Hippocampal formation (tissue), 2 donors: ENCODE measurements at regions not wholly inside any gene's neighbourhood (a gene's known extent, or its start where the extent isn't known, plus 50 kb on each side); places are given as distances from the start of the nearest gene placed in this dataset.
A peak's percentile ranks its signal among the peaks of the same experiment; 100 is the strongest.
"Not testable (repeated sequence)": the region's sequence is repeated elsewhere in the genome, so short reads cannot be mapped to it uniquely, and the experiment has no call there.

ENCODE experiments used
- DNase-seq, 2 donors: peaks; one replicate each; lab custom pipeline; 2025; lab: John Stamatoyannopoulos, UW

DNA sequence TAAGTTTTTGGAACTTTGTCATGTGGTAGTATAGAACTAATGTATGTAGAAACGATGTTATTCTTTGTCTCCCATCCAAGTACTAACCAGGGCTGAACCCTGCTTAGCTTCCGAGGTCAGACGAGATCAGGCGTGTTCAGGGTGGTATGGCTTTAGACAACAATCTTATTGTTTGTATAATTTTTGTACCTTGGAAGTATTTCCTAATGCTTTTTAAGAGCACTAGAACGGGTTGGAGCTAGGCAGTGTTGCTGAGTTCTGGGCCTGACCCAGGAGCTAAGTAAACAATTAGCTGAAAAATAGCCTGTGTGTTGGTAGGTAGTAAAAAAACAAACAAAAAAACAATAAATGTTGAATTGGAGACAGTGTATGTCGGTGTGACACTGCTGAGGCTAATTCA, 244.3 kb downstream of the EMP1 start:
- DNase-seq = no peak

DNA sequence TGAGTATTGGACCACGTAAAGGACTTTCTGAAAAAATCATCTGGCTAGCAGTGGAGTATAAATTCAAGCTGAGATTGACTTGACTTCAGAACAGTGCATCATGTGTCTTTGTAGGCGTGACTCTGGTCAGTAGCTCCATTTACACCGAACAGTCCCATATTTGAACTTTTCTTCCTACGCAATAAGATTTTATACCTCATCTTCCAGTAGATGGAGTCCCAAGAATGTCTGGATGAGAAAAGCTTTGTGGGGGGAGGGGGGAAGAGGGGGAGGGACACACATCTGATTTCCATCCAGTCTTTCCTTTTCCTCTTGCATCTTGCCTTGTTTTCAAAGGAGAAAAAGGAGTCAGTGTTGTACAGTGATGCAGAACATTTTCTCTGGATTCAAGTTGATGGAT, 241.0 kb downstream of the EMP1 start:
- no peak for DNase-seq

DNA sequence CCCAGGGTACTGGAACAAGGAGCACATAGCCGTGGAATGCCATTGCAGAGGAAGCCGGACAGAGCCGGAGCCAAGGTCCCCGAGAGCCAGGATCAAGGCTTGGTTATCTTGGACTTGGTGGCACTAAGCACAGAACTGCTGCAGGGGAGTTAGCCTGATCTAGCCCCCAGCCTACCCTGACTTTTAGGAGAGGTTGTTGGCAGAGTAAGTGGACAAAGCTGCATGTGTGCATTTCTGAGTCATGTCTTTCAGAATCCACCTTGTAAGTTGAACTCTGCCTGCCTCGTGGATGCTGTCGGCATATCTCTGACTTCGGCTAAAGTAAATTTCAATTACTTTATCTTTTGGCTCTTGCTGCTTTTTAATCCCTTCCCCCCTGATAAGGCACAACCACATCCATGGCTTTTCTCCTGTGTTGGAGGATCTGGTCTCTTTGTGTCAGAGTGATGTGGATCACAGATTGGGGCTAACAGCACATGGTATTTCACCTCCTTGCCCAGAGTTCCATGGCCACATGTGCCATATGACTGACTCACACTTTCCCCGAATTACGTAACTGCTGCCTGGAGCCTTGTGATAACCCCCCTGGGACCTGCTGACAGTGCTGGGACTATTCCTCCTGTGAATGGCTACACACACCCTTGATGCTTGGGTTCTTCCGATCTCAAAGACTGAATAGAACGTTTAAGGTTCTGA, 240.3 kb downstream of the EMP1 start:
- DNase-seq = no peak

DNA sequence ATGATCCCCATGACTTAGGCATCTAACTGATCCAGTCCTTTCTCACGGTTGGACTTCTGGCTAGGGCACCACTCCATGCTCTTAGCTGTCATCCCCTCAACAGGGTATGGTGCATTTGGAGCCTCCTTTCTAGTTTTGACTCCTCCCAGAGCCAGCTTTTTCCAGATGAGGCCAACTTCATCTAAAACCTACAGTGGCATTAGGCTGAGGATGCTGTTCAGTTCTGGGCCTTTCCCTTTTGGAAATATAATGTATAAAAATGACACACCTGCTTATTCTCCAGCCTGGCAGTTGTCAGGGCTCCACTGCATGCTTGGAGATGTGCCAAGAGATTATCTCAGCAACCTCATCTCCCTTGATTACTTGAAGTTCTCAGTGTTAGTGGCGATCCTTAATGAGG, 239.7 kb downstream of the EMP1 start:
- no peak for DNase-seq

DNA sequence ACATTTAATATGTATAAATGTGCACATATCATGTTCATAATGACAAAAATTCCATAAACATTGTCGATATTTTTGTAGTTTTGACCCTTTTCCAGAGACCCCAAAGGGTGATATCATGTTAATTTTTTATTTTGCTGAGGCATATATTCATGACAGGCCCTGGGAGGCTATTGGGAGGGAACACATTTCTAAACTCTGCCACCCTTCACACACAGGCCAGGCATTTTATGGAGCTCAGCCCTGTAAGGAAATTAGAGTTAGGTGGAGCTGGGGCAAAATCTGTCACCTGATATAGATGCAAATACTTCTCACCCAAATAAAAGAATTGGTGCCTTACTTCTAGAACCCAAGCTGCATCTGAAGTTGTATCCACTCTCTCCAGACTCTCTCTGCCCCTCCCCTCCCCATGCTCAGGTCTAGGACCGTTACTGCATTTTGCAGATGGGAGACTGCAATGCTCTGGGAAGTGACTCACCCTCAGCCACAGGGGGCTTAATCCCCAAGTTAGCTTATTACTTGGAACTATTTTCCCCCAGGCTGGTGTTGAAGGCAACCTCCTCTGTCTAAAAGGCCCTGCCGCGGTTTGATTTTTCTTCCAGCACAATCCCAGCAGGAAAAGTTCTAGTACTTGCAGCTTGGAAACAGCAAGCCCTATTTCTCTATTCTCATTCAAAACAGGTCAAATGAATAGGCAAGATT, 238.9 kb downstream of the EMP1 start:
- DNase-seq = no peak

DNA sequence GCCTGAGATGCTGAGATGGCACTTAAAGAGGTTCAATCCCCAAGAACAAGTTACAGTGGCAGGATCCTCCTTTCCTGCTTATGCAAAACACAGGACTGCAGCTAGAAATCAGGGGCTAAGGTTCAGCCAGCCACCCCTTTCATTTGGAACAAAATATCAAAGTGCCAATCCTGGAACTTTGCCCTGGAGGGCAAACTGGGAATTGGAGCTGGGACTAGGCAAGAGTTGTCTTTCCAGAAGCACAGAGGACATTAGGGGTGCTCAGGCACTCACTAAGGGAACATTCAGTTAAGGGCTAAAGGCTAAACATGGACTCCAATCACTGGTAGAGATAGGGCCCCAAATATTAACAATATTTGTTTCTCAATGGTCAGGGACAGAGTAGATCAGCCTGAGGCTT, 237.2 kb downstream of the EMP1 start:
- DNase-seq = no peak

DNA sequence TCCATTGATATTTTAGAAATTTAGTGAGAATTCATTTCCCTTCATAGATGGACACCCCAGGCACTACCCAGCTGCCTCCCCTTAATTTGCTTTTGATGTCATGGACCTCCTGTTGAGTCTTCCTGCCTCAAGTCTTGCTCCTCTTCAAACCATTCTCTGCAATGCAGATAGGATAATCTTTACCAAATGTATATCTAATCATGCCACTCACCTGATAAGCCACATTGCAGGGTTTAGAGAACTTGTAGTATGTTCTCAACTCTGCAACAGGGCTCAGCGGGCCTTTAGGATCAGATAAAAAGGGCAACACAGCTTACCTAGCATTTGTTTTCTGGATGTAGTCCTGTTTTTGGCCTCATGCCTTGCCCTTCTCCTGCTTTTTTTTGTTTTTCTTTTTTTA, 234.5 kb downstream of the EMP1 start:
- no peak for DNase-seq

DNA sequence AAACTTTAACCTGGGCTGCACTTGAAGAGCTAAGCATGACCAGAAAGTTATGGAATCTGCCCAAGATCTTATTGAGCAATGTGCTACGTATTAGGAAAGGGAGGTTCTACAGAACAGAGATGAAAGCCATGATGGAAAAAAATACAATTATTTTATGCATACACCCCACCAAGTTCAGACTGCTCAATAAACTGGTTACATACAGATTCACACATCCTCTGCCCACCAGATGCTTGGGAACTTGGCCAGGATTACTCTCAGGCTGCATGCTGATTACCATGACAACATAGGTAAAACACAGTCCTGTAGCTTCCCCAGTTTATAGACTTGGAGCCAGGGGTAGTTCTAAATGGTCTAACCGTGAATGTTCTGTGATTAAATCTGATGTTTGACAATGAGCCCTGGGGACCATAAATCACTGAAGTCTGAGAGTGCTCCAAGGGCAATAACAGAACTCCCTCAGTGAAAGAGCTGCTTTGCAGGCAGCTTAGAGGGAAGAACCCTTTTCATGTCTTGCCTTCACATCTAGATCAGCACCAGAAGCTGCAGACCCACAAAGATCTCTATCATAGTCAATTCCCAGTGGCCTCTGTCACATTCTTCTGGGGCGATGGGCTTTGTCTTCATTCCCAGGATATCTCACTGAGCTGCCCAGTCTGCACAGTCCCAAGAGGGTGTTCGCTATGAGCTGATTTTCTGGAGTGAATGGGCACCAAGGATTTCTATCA, 232.2 kb downstream of the EMP1 start:
- DNase-seq = no peak

DNA sequence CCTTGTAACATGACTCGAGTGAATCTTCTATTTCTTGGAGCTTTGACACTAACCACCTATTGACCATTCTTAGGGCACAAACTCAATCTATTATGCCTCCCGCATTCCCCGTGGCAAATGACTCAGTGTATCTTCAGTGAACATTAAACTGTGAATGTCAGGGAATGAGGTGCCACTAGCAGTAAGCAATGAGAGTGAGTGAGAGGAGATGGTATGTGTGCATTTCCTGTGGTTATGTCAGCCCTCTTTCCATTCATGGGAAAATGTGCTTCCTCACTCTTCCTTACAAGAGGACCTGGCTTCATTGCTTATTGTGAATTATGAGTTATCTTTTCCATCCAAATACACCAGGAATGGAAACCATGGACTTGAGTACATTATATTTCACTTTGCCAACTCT, 229.2 kb downstream of the EMP1 start:
- no peak for DNase-seq

DNA sequence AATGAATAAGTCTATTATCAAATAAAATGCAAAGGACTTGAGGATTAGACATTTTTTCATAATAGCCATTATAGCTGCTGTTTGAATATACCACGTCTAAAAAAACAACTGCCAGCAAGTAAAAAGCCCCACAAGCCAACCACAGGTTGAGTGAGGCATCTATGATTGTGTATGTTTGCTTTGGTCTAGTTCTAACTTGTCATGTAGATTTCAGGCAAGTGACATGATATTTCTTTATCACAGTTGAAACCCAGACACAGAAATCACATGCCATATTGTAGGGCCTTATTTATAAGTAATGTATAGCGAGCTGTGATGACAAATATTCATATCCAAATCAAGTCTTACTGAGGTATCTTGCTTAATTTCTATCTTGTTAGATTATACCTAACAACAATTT, 225.8 kb downstream of the EMP1 start:
- DNase-seq = no peak

DNA sequence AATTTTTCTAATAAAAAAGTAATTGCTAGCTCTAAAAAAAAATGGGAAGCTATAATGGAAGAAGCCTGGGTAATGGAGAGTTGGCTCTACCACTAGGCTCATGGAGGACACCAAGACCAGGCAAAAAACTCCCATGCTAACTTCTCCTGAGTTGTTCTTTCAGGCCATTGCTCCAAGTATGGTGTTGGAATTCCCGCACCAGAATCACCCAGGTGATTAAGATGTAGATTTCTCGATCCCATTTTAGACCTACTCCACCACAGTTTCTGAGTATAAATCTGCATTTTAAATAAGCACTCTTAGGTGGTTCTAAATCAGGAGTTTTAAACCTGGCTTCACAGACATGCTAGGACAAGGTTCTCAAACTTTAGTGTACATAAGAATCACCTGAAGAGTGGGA, 221.0 kb downstream of the EMP1 start:
- DNase-seq = no peak

DNA sequence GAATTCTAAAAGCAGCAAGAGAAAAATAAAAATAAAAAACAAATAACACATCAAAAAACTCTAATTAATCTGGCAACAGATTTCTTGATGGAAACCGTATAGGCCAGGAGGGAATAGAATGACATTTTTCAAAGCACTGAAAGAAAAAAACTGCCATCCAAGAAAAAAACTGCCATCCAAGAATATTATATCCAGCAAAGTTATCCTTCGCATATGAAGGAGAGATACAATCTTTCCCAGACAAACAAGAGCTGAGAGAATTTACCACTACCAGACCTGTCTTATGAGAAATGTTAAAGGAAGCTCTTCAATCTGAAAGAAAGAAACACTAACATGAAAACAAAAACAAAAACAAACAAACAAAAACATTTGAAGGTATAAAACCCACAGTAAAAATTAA, 214.8 kb downstream of the EMP1 start:
- DNase-seq = no peak

DNA sequence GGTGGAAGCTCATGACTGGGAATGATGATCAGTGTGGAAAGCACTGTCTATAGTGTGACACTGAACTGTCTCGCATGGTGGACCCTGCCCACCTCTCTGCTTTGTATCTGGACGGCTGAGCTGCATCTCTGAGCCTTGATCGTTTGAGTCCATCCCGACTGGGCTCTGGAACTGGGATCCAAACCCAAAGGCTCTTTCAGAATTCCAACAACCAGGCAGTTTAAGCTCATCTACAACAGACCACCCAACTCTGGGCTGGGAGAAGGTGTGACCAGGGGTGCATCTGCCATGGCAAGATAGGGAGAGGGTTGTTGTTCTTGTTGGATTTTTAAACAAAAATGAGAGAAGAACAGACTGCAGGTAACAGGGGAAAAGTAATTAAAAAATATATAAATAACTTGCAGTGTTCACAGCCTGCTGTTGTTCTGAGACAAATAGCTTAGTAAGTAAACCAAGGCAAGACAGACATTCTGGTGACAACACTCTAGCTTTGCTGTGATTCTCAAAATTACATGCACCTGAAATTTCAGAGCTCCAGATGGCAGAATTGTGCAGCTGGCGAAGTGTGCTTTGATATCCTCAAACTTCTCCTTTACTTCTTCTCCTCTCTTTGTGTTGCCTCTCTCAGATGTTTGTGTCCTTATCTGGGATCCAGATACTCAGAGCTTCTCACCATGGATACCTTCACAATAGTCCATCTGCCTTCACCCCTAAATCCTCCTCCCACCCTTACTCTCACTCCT, 209.6 kb downstream of the EMP1 start:
- DNase-seq = no peak

DNA sequence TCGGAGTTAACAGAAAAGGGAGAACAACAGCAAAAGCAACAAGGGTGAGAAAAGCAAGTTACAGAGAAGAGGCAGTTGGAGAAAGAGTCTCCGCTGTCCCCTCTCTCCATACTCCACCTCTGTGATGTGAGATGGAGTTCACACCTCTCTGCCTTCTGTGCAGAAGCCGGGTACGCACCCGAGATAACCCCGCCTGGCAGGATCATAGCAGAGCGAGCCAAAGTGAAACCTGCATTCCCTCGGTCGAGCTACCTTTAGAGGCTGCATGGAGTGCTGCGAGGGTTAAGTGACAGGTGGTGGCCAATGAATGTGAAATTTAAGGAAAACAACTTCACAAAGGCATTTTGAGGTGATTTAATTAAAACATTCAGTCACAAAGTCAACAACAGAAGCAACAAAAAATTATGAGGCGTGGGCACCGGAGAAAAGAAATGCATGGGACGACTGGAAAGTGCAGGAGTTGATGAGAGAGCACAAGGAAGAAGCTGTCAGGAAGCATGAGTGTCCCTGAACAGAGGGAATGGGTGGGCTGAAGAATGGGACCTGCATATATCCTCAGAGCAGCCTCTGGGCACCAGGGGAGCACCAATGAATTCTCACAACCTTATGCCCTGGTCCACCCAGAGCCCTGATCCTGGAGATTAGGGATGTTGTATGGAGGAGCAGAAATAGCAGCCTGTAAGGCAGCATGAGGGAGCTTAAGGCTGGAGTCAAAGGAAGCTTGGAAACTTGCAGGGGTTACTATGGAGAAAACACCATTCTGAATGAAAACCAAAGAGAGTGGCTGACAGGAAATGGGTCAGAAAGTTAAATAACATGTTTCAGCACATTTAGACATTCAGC, 208.3 kb downstream of the EMP1 start:
- no peak for DNase-seq

DNA sequence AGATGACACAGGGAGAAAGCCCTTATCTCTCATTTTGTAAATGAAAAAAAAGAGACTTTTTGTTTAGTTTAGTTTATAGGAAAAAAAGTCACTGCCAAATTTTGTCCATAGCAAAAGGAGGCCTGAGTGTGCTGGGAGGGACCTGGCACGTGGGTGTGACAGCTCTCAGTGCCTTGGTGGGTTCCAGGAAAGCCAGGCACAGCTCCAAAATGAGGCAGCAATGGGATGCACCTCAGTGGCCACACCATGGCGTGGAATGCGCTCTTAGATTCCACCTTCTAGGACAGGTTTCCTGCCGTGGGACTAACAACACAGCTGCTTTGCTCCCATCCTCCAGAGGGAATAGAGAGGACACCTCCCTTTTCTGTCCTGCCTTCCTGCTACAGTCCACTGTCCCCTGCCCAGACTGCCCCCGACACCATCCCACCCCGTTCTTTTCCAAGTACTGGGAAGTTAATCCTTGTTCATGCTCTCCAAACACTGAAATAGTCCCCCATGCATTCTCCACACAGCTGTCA, 207.6 kb downstream of the EMP1 start:
- DNase-seq = no peak

DNA sequence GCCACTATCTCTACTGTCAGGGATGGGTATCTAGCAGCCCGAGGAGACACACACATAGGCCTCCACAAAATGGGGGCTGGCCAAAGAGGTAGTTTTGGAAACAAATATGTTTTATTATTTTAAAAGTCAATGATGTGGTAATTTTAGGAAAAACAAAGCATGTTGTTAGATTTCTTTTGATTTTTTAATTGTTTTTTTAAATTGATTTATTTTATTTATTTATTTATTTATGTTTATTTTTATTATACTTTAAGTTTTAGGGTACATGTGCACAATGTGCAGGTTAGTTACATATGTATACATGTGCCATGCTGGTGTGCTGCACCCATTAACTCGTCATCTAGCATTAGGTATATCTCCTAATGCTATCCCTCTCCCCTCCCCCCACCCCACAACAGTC, 194.8 kb downstream of the EMP1 start:
- DNase-seq = not testable (repeated sequence)

DNA sequence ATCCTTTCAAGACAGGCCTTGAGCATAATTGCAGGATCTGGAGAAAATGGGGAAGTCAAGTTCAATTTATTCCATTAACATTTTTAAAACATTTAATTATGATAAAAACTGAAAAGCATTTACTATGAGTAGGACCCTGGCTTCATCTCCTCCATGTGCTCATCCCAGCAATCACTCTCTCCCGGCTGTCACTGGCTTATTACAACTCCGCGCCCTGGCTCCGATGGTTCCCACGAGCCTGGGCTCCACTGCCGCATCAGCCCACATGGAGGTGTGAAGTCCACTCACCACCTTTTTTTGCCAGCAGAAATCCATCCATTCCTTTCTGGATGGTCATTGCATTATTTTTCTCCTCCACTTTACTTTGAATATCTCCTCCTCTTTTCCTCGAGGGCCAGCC, 194.4 kb downstream of the EMP1 start:
- no peak for DNase-seq

DNA sequence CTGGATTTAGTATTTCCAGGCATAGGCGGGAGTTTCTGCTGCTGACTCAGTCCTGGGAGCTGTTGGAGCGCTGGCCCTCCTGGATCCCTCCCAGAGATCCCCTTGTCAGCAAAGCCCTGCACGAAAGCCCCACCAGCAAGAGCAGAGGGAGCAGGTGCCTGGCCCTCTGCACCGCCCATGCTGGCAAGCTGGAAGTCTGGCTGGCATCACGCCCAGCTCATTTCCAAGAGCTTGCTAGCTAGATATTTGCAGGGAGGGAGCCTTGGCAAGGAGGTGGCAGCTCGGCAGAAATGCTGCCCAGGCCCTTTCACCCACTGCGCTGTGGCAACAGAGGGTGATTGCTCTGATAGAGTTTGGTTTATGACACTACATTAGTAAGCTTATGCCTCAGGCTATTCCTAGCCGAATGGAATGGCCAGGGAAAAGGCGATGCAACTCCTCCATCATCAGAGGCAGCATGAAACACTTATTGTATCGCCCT, 193.9 kb downstream of the EMP1 start:
- peak; percentile 82 to 86 for DNase-seq

DNA sequence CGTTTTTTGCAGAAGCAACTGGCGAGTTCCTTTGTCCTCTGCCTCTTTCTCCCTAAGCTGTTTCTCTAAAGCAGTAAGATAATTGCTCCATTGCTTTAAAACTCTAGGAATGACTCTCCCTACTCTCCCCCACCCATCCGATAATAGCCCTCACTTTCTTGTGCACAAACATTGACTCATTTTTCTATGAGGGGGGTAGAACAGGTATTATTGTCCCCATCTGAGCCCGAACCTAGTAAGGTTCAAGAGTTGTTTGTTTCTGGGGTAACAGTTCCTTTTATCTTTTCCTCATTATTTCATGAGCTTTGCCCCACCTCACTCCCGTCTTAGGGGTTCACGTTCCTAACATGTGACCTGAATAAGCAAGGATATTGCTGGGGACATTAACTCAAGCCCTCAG, 190.6 kb downstream of the EMP1 start:
- DNase-seq = no peak

DNA sequence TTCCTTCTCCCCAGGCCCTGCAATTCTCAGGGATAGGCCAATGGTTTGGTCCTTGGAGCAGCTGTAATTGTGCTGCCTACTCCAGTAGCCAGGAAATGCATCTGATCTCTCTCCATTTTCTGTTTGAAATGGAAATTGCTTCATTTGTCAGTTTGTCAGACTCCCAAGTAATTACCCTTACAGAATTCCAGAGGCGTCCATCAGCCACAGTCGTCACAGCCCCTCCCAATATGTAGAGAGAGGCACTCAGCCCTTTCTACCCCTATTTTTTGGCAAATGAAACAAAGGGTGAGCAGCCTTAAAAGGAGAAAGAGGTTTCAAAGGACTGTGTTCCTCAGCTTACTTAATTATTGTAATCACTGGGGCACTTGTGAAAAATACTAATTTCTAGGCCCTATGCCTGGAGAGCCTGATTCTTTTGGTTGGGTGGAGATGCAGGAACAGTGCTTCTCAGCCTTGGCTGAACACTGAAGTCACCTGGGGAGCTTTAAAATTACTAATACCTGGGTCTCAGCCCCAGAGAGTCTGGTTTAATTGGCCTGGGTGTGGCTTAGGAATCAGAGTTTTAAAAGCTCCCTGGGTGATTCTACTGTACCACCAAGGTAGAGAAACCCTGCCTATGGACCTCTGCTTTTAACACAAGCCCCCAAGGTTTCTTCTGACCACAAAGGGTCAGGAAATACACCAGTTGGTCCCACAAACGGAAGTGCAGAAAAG, 190.0 kb downstream of the EMP1 start:
- peak in 1 of 2 donors; percentile 60 for DNase-seq

DNA sequence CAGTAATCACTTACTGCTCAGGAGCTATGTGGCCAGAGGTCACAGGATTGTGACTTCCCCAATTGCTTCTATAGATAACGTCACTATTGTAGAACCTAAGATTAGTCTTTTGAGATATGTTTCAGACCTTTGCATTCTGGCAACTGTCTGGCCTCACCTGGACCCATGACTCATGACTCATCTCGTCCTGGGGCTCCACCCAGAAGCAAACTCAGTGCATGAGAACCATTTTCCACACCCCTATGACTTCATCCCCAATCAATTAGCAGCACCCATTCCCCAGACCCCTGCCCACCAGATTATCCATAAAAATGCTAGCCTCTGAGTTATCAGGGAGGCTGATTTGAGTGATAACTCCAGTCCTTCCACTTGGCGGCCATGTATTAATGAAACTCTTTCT, 186.9 kb downstream of the EMP1 start:
- no peak for DNase-seq
